Activated naive CD8-positive, alpha-beta T cell treated with anti-CD3 and anti-CD28 coated beads, Interleukin-2, amount 50 U/mL, for 24 hours (primary cell): ENCODE measurements at regions not wholly inside any gene's neighbourhood (a gene's known extent, or its start where the extent isn't known, plus 50 kb on each side); places are given as distances from the start of the nearest gene placed in this dataset.

Experiments used
- ATAC-seq: fragments of 150-1000 bp; cut with Tn5 transposase; one replicate; pipeline ENCODE4 v1.10.0; 2021
- DNase-seq: peaks from one replicate; pipeline ENCODE4 v3.0.0; 2021
- H3K27ac Mint-ChIP-seq: one replicate; pipeline ENCODE4 v1.8.0; 2021; ENCODE audit warnings: mild to moderate bottlenecking, mixed read lengths
- H3K27me3 Mint-ChIP-seq: one replicate; pipeline ENCODE4 v1.8.0; 2021; ENCODE audit warnings: mixed read lengths
- H3K36me3 Mint-ChIP-seq: one replicate; pipeline ENCODE4 v1.8.0; 2021; ENCODE audit warnings: low read depth, mixed read lengths
- H3K4me1 Mint-ChIP-seq: one replicate; pipeline ENCODE4 v1.8.0; 2021; ENCODE audit warnings: mixed read lengths
- H3K4me3 Mint-ChIP-seq: one replicate; pipeline ENCODE4 v1.8.0; 2021; ENCODE audit warnings: mild to moderate bottlenecking, moderate library complexity, mixed read lengths
- H3K9me3 Mint-ChIP-seq: one replicate; pipeline ENCODE4 v1.8.0; 2021; ENCODE audit warnings: mixed read lengths

DNA sequence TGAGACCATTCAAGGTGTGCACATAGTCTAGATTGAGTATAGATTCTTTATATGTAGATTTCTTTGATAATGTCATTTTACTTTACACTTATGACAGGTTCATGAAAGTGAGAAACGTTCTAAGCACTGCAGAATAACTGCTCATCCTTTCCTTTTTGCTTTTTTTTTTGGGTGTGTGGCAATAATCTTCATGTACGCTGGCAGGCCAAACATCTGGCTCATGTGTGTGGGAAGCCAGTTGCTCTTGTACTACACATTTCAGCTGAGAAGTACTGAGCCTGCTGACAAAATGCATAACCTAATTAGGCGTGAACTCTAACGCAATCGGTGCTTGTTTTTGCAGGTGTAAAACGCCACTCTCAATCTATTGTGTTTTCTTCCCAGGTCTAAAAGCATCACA is 350.8 kb upstream of the KAZN start:
- H3K27me3 Mint-ChIP-seq, result peaks cover 2% of the 10 kb centered on the region

GRCh38 chr1:14251871-14252270 is 346.6 kb upstream of the KAZN start:
- Mint-ChIP-seq H3K4me1 (no peaks in the 10 kb centered on the region), H3K27me3 (peaks cover 2% of the 10 kb centered on the region), H3K36me3 (no peaks in the 10 kb centered on the region), H3K4me3 (no peak overlapping the region), H3K9me3 (no peaks in the 10 kb centered on the region), H3K27ac (no peak overlapping the region)
- DNase-seq (no peak), ATAC-seq (no peak)

More for the DNA sequence above, 350.8 kb upstream of the KAZN start:
- DNase-seq (no peak), ATAC-seq (no peak)
- Mint-ChIP-seq H3K36me3 (no peaks in the 10 kb centered on the region), H3K4me1 (no peaks in the 10 kb centered on the region), H3K27ac (no peak overlapping the region), H3K9me3 (no peaks in the 10 kb centered on the region), H3K4me3 (no peak overlapping the region)

DNA sequence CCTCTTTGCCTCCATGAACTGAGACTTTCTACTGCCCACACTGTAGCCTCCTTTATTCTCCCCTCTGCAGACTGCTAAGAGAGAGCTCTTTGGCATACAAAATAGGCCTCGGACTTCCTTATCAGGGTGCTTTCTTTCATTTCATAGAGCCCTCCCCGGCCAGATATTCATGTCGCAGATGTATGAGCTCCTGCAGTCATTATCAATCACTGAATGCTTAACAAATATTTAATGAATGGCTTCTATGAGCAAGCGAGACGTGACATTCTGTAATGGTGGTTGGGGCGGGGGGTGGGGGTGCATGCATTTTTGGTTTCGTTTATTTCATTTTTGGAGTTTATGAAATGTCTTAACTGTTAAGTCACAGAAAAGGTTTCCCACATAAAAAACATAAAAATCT is 344.8 kb upstream of the KAZN start:
- H3K4me1 Mint-ChIP-seq, result no peaks in the 10 kb centered on the region

GRCh38 chr1:14254251-14254650 is 344.2 kb upstream of the KAZN start:
- H3K9me3 Mint-ChIP-seq, result no peaks in the 10 kb centered on the region
- DNase-seq (no peak), ATAC-seq (no peak)
- H3K36me3 Mint-ChIP-seq, result no peaks in the 10 kb centered on the region
- H3K27ac Mint-ChIP-seq, result no peak overlapping the region
- H3K4me3 Mint-ChIP-seq, result no peak overlapping the region
- H3K27me3 Mint-ChIP-seq, result peaks cover 5% of the 10 kb centered on the region
- no peaks in the 10 kb centered on the region for H3K4me1 Mint-ChIP-seq

More for the DNA sequence above, 344.8 kb upstream of the KAZN start:
- Mint-ChIP-seq H3K9me3 (no peaks in the 10 kb centered on the region), H3K27ac (no peak overlapping the region), H3K27me3 (peaks cover 3% of the 10 kb centered on the region), H3K36me3 (no peaks in the 10 kb centered on the region), H3K4me3 (no peak overlapping the region)
- DNase-seq, result no peak
- no peak for ATAC-seq

DNA sequence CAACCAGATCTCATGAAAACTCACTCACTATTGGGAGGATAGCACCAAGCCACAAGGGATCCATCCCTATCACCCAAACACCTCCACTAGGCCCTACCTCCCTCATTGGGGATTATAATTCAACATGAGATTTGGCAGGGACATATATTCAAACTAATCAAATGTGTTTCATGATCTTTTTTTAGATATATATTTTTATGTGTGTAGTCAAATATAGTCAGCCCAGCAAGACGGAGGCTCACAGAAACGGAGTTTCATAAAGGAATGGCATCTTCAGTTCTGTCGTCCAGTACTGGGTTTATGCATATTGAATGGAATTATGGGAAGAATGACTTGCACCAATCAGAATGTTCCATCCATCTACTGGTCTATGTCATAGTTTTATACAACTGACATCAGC is 343.3 kb upstream of the KAZN start:
- H3K27me3 Mint-ChIP-seq, result peaks cover 5% of the 10 kb centered on the region
- H3K4me3 Mint-ChIP-seq, result no peak overlapping the region
- H3K9me3 Mint-ChIP-seq, result no peaks in the 10 kb centered on the region
- no peak overlapping the region for H3K27ac Mint-ChIP-seq
- ATAC-seq (no peak), DNase-seq (no peak)
- no peaks in the 10 kb centered on the region for H3K36me3 Mint-ChIP-seq
- H3K4me1 Mint-ChIP-seq, result no peaks in the 10 kb centered on the region

GRCh38 chr1:14255711-14256110 is 342.8 kb upstream of the KAZN start:
- ATAC-seq, result no peak
- no peaks in the 10 kb centered on the region for H3K4me1 Mint-ChIP-seq
- no peaks in the 10 kb centered on the region for H3K9me3 Mint-ChIP-seq
- H3K27me3 Mint-ChIP-seq, result peaks cover 5% of the 10 kb centered on the region
- H3K27ac Mint-ChIP-seq, result no peak overlapping the region
- no peak overlapping the region for H3K4me3 Mint-ChIP-seq
- no peak for DNase-seq
- no peaks in the 10 kb centered on the region for H3K36me3 Mint-ChIP-seq

GRCh38 chr1:14259191-14259757 is 339.2 kb upstream of the KAZN start:
- H3K9me3 Mint-ChIP-seq, result no peaks in the 10 kb centered on the region
- no peaks in the 10 kb centered on the region for H3K36me3 Mint-ChIP-seq
- H3K27me3 Mint-ChIP-seq, result peaks cover 10% of the 10 kb centered on the region
- ATAC-seq (no peak), DNase-seq (no peak)
- H3K4me3 Mint-ChIP-seq, result no peak overlapping the region
- H3K4me1 Mint-ChIP-seq, result no peaks in the 10 kb centered on the region
- no peak overlapping the region for H3K27ac Mint-ChIP-seq

GRCh38 chr1:14260480-14260879 is 338.0 kb upstream of the KAZN start:
- DNase-seq, result no peak
- no peak overlapping the region for H3K27ac Mint-ChIP-seq
- no peak overlapping the region for H3K4me3 Mint-ChIP-seq
- no peak for ATAC-seq
- H3K27me3 Mint-ChIP-seq, result peaks cover 14% of the 10 kb centered on the region
- no peaks in the 10 kb centered on the region for H3K36me3 Mint-ChIP-seq
- no peaks in the 10 kb centered on the region for H3K4me1 Mint-ChIP-seq
- H3K9me3 Mint-ChIP-seq, result no peaks in the 10 kb centered on the region

DNA sequence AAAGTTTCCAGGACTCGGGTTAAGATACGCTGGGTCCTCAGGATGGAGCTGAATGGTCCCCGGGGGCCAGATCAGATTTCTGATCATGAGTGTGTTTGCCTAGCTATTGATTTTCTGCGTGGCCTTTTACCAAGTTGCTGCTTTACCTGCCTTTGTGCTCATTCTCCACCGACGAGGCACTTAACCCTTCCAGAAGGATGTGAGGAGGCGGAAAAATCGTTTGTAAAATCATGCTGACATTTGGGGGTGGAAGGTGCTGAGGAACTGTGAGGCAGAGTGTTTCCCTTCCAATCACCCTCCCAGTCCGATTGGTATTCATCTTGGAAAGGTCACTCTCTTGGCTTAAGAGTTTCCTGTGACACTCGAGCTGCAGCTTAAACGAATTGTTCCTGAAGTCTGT is 337.1 kb upstream of the KAZN start:
- H3K4me3 Mint-ChIP-seq, result no peak overlapping the region
- H3K36me3 Mint-ChIP-seq, result no peaks in the 10 kb centered on the region
- ATAC-seq, result no peak
- H3K27me3 Mint-ChIP-seq, result peaks cover 14% of the 10 kb centered on the region
- no peaks in the 10 kb centered on the region for H3K9me3 Mint-ChIP-seq
- H3K27ac Mint-ChIP-seq, result no peak overlapping the region
- H3K4me1 Mint-ChIP-seq, result no peaks in the 10 kb centered on the region
- no peak for DNase-seq

DNA sequence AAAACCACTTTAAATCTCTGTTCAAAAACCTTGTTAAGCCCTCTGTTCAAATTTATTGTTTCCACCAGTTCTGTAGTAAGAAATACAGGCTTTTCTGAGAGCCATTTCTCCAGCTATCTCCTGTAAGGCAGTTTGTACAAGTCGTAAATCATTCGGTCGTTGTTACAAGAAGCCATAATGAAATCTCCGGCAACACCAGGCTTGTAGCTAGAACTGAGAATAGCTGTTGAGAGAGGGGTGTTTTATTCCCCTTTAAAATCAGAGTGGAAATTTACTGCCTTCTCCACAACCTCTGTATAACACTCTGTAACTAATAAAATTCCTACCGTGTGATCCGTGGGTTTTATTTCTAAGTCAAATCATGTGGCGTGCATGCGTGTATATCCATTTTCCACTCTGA is 335.8 kb upstream of the KAZN start:
- DNase-seq, result no peak
- no peak for ATAC-seq
- Mint-ChIP-seq H3K4me3 (no peak overlapping the region), H3K27me3 (peaks cover 14% of the 10 kb centered on the region), H3K27ac (no peak overlapping the region), H3K36me3 (no peaks in the 10 kb centered on the region), H3K4me1 (no peaks in the 10 kb centered on the region), H3K9me3 (no peaks in the 10 kb centered on the region)

DNA sequence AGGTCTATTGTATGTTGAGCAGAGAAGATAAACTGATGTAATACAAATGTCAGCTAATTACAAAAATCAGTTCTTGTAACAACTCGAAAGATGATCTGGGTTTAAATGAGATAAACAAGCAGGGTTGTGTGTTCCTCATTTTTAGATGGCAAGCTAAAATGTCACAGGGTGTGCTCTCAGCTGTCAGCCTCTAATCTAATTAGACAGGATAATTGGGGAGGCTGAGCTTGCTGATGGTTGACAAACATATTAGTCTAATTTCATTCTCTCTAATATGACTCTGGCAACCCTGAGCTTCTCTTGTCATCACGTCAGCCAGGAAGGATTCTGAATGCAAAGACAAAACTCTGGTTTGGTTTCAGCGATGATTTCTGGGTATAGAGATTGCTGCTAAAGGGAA is 335.3 kb upstream of the KAZN start:
- ATAC-seq (no peak), DNase-seq (no peak)
- Mint-ChIP-seq H3K27ac (no peak overlapping the region), H3K4me1 (no peaks in the 10 kb centered on the region), H3K9me3 (no peaks in the 10 kb centered on the region), H3K27me3 (peaks cover 14% of the 10 kb centered on the region), H3K36me3 (no peaks in the 10 kb centered on the region), H3K4me3 (no peak overlapping the region)

- Mint-ChIP-seq H3K4me3 (no peak overlapping the region), H3K27ac (no peak overlapping the region), H3K36me3 (no peaks in the 10 kb centered on the region), H3K9me3 (no peaks in the 10 kb centered on the region), H3K4me1 (no peaks in the 10 kb centered on the region), H3K27me3 (peaks cover 14% of the 10 kb centered on the region)
- ATAC-seq (no peak), DNase-seq (no peak)
Observed at GRCh38 chr1:14263671-14264070, 334.8 kb upstream of the KAZN start.

DNA sequence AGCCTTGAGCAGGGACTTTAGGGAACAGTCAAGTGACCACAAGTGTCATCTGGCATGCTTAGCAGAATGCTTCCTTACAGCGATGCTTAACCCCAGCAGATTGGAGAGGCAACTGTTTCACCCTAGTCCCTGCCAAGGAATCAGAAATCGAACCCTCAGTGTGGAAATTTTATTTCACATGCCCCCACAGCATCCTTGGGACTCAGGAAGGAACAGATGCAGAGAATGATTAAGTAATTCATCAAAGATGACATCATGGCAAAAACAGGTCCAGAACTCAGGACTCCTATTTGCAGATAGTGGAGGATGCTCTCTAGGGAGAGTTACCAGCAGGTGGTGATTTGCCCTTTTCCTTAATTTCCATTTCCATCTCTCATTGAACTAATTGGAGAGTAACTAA is 333.0 kb upstream of the KAZN start:
- Mint-ChIP-seq H3K4me1 (no peaks in the 10 kb centered on the region), H3K27me3 (peaks cover 12% of the 10 kb centered on the region), H3K27ac (no peak overlapping the region), H3K9me3 (no peaks in the 10 kb centered on the region), H3K4me3 (no peak overlapping the region), H3K36me3 (no peaks in the 10 kb centered on the region)
- ATAC-seq, result no peak
- DNase-seq, result no peak

- H3K4me1 Mint-ChIP-seq, result no peaks in the 10 kb centered on the region
- DNase-seq, result no peak
- H3K4me3 Mint-ChIP-seq, result no peak overlapping the region
- no peaks in the 10 kb centered on the region for H3K9me3 Mint-ChIP-seq
- H3K36me3 Mint-ChIP-seq, result no peaks in the 10 kb centered on the region
- H3K27me3 Mint-ChIP-seq, result peaks cover 5% of the 10 kb centered on the region
- H3K27ac Mint-ChIP-seq, result no peak overlapping the region
- no peak for ATAC-seq
Observed at GRCh38 chr1:14267991-14268390, 330.5 kb upstream of the KAZN start.

- no peaks in the 10 kb centered on the region for H3K36me3 Mint-ChIP-seq
- ATAC-seq, result no peak
- no peaks in the 10 kb centered on the region for H3K9me3 Mint-ChIP-seq
Observed at GRCh38 chr1:14270821-14271220, 327.7 kb upstream of the KAZN start.

GRCh38 chr1:14273811-14274210 is 324.7 kb upstream of the KAZN start:
- Mint-ChIP-seq H3K4me3 (no peak overlapping the region), H3K4me1 (no peaks in the 10 kb centered on the region), H3K36me3 (no peaks in the 10 kb centered on the region), H3K27me3 (peaks cover 6% of the 10 kb centered on the region), H3K27ac (no peak overlapping the region), H3K9me3 (no peaks in the 10 kb centered on the region)
- DNase-seq (no peak), ATAC-seq (no peak)

More at GRCh38 chr1:14270821-14271220, 327.7 kb upstream of the KAZN start:
- H3K27me3 Mint-ChIP-seq, result peaks cover 4% of the 10 kb centered on the region
- DNase-seq, result no peak
- no peak overlapping the region for H3K4me3 Mint-ChIP-seq
- no peak overlapping the region for H3K27ac Mint-ChIP-seq
- no peaks in the 10 kb centered on the region for H3K4me1 Mint-ChIP-seq
